Nucleus accumbens (tissue), 56 donors: ENCODE measurements at regions not wholly inside any gene's neighbourhood (a gene's known extent, or its start where the extent isn't known, plus 50 kb on each side); places are given as distances from the start of the nearest gene placed in this dataset.
"Not testable (repeated sequence)": the region's sequence is repeated elsewhere in the genome, so short reads cannot be mapped to it uniquely, and the experiment has no call there.

ENCODE experiments used
- DNase-seq, 56 donors: peaks; one replicate each; lab custom pipeline; 2025; lab: John Stamatoyannopoulos, UW

DNA sequence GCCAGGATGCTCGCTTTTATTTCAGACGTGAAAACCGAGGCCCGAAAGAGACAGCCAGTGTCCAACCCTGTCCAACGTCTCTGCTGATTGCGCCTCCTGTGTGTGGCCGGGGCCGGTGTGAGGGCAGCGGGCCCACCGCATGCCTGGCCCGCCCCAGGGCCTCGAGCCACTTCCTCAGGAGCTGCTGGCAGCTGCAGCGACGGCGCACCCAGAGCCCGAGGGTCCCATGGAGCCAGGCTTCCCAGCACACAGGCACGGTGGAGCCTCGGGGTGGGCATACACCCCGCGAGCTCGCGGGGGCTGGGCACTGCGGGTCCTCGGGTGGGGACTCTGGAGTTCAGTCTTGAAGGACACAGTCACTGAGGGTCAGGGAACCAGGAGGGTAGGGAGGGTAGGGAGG lies 320.5 kb upstream of the PLGLB1 start:
- not testable (repeated sequence) for DNase-seq

DNA sequence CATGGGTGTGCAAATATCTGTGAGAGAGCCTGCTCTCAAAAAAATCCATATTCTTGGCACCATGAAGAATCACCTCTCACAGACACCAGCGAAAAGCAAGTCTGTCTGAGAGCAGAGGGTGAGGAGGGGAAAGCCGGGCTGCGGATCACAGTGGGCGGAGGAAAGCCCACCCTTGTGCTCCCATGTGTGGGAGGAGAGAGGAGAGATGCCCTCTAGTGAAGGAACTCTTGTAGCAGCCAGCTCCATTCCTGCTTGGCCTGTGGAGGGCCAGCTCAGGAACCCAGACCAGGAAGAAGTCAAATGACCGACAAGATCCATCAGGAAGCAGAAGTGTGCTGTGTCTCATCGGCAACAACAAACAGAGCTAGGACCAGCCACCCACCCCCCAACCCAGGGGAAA lies 321.7 kb upstream of the PLGLB1 start:
- not testable (repeated sequence) for DNase-seq

DNA sequence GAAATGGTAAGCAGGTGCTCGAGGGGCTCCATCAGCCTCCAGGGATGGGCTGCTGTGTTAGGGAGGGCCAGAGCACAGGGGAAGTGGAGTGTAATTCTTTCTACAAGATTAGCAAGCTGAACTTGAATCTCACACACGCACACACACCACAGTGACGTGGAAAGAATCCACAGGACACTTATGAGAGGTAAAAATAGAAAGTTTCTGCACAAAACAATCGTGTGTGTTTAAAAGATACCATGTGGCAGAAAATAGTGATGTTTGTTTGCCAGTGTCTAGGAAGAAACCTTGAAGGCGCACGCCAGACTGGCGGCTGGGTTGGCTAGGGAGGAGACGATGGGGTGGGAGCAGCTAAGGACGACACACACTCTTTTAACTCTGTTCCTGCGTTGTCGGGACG lies 323.6 kb upstream of the PLGLB1 start:
- DNase-seq, result not testable (repeated sequence)

GRCh38 chr2:87348556-87348955 lies 326.9 kb upstream of the PLGLB1 start:
- not testable (repeated sequence) for DNase-seq

GRCh38 chr2:87349006-87349405 lies 327.4 kb upstream of the PLGLB1 start:
- DNase-seq, result not testable (repeated sequence)

DNA sequence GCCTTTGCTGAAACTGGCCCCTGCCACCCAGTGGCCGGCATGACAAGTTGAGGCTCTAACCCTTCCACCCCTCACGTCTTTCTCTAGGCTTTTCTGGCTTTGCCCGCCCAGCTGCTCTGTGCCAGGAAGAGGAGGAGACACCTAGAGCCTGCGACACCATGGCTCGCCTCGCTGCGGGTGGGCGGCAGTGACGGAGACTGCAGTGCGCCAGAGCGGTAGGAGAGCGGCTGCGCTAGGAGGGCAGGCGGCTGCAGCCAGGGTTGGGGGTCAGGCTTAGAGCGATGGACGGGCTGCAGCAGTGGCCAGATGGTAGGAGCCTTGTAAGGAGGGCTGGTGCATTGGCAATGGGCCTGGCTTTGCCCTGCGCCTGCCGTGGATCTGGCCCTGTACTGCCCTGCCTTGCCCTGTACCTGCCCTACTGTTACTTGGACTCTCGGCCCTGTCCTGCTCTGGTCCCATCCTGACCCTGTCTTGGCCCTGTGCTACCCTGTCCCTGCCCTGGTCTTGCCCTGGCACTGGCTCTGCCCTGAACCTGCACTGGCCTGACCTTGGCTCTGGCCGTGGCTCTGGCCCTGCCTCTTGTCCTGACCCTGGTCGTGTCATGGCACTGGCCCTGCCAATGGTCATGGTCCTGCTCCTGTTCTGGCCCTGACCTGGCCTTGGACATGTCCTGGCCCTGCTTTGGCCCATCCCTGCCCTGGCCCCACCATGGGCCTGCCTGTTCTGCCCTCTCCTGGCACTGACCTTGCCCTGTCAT lies 330.7 kb upstream of the PLGLB1 start:
- not testable (repeated sequence) for DNase-seq

DNA sequence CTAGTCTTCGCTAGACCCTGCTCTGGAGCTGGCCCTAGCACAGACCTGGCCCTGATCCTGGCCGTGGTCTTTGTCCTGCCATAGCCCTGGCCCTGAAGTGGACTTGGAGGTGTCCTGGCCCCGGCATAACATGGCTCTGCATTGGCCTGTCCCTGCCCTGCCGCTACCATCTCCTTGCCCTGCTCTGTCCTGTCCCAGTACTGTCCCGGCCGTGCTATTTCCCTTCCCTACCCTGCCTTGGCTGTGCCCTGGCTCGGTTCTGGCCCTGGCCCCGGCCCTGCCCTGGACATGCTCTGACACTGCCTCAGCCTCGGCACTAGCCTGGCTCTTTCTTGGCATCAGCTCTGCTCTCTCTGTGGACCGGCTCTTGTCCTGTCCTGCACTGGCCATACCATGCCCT lies 331.8 kb upstream of the PLGLB1 start:
- not testable (repeated sequence) for DNase-seq

- not testable (repeated sequence) for DNase-seq
These were observed 332.5 kb upstream of the PLGLB1 start for GRCh38 chr2:87354102-87354501.

DNA sequence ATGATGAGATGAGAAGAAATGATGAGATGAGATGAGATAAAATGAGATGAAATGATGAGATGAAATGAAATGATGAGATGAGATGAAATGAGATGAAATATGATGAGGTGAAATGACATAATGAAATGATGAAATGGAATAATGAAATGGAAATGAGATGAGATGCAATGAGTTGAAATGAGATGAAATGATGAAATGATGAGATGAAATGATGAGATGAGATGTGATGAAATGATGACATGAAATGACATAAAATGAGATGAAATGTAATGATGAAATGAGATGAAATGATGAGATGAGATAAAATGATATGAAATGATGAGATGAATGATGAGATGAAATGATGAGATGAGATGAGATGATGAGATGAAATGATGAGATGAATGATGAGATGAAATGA lies 338.6 kb upstream of the PLGLB1 start:
- not testable (repeated sequence) for DNase-seq

GRCh38 chr2:87360927-87361326 lies 339.3 kb upstream of the PLGLB1 start:
- not testable (repeated sequence) for DNase-seq

GRCh38 chr2:87361805-87362204 lies 340.2 kb upstream of the PLGLB1 start:
- DNase-seq, result not testable (repeated sequence)

GRCh38 chr2:87364379-87364778 lies 342.7 kb upstream of the PLGLB1 start:
- not testable (repeated sequence) for DNase-seq

DNA sequence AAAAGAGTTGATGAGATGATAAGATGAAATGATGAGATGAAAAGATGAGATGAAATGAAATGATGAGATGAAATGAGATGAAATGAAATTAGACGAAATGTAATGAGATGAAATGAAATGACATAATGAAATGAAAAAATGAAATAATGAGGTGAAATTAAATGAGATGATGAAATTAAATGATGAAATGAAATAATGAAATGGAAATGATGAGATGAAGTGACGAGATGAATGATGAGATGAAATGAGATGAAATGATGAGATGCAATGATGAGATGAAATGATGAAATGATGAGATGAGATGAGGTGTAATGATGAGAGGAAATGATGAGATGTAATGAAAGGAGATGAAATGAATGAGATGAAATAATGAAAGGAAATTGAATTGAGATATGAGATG lies 343.4 kb upstream of the PLGLB1 start:
- not testable (repeated sequence) for DNase-seq

DNA sequence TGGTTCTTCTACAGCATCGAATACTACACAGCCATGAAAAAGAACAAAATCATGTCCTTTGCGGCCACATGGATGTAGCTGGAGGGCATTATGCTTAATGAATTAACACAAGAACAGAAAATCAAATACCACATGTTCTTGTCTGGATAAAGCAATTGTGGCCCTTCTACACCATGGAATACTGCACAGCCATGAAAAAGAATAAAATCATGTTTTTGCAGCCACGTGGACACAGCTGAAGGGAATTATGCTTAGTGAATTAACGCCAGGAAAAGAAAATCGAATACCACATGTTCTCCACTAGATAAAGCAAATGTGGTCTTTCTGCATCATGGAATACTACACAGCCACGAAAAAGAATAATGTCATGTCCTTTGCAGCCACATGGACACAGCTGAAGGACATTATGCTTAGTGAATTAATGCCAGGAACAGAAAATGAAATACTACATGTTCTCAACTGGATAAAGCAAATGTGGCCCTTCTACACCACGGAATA lies 361.8 kb upstream of the PLGLB2 start:
- DNase-seq, result not testable (repeated sequence)

DNA sequence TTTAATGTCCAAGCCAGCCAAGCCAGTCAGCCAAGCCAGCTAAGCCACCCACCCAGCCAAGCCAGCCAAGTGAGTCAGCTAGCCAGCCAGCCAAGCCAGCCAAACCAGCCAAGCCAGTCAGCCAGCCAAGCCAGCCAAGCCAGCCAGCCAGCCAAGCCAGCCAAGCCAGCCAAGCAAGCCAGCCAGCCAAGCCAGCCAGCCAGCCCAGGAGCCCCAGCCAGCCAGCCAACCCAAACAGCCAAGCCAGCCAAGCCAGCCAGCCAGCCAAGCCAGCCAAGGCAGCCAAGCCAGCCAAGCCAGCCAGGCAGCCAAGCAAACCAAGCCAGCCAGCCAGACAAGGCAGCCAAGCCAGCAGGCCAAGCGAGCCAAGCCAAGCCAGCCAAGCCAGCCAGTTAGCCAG lies 352.1 kb upstream of the PLGLB2 start:
- DNase-seq, result not testable (repeated sequence)

DNA sequence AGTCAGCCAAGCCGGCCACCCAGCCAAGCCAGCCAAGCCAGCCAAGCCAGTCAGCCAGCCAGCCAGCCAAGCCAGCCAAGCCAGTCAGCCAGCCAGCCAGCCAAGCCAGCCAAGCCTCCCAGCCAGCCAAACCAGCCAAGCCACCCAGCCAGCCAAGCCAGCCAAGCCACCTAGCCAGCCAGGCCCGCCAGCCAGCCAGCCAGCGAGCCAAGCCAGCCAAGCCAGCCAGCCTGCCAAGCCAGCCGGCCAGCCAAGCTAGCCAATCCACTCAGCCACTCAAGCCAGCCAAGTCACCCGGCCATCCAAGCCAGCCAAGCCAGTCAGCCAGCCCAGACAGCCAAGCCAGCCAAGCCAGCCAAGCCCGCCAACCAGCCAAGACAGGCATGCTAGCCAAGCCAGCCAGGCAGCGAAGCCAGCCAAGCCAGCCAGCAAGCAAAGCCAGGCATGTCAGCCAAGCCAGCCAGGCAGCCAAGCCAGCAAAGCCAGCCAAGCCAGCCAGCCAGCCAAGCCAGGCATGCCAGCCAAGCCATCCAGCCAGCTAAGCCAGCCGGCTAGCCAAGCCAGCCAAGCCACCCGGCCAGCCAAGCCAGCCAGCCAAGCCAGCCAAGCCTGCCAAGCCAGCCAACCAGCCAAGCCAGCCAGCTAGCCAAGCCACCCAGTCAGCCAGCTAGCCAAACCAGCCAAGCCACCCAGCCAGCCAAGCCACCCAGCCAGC lies 351.2 kb upstream of the PLGLB2 start:
- not testable (repeated sequence) for DNase-seq

DNA sequence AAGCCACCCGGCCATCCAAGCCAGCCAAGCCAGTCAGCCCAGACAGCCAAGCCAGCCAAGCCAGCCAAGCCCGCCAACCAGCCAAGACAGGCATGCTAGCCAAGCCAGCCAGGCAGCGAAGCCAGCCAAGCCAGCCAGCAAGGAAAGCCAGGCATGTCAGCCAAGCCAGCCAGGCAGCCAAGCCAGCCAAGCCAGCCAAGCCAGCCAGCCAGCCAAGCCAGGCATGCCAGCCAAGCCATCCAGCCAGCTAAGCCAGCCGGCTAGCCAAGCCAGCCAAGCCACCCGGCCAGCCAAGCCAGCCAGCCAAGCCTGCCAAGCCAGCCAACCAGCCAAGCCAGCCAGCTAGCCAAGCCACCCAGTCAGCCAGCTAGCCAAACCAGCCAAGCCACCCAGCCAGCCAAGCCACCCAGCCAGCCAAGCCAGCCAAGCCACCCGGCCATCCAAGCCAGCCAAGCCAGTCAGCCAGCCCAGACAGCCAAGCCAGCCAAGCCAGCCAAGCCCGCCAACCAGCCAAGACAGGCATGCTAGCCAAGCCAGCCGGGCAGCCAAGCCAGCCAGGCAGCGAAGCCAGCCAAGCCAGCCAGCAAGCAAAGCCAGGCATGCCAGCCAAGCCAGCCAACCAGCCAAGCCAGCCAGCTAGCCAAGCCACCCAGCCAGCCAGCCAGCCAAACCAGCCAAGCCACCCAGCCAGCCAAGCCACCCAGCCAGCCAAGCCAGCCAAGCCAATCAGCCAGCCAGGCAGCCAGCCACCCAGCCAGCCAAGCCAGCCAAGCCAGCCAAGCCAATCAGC lies 350.4 kb upstream of the PLGLB2 start:
- not testable (repeated sequence) for DNase-seq

- not testable (repeated sequence) for DNase-seq
These were observed 349.2 kb upstream of the PLGLB2 start for GRCh38 chr2:87398567-87399305.

DNA sequence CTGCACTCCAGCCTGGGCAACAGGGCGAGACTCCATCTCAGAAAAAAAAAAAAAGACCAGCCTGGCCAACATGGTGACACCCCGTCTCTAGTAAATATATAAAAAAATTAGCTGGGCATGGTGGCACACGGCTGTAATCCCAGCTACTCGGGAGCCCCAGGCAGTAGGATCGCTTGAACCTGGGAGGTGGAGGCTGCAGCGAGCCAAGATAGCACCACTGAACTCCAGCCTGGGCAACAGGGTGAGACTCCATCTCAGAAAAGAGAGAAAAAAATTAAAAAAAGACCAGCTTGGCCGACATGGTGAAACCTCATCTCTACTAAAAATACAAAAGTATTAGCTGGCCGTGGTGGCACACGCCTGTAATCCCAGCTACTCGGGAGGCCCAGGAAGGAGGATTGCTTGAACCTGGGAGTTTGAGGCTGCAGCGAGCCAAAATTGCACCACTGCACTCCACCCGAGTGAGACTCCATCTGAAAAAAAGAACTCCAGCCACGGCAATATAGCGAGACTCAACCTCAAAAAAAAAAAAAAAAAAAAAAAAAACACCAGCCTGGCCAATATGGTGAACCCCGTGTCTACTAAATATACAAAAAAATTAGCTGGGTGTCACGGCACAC lies 346.1 kb upstream of the PLGLB2 start:
- no peak for DNase-seq

DNA sequence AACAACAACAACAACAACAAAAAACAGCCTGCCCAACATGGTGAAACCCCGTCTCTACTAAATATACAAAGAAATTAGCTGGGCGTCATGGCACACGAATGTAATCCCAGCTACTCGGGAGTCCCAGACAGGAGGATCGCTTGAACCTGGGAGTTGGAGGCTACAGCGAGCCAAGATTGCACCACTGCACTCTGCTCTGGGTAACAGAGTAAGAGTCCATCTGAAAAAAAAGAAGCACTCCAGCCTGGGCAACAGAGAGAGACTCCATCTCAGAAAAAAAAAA lies 344.1 kb upstream of the PLGLB2 start:
- no peak for DNase-seq
